ENCODE measurements at regions not wholly inside any gene's neighbourhood (a gene's known extent, or its start where the extent isn't known, plus 50 kb on each side); places are given as distances from the start of the nearest gene placed in this dataset.

DNA sequence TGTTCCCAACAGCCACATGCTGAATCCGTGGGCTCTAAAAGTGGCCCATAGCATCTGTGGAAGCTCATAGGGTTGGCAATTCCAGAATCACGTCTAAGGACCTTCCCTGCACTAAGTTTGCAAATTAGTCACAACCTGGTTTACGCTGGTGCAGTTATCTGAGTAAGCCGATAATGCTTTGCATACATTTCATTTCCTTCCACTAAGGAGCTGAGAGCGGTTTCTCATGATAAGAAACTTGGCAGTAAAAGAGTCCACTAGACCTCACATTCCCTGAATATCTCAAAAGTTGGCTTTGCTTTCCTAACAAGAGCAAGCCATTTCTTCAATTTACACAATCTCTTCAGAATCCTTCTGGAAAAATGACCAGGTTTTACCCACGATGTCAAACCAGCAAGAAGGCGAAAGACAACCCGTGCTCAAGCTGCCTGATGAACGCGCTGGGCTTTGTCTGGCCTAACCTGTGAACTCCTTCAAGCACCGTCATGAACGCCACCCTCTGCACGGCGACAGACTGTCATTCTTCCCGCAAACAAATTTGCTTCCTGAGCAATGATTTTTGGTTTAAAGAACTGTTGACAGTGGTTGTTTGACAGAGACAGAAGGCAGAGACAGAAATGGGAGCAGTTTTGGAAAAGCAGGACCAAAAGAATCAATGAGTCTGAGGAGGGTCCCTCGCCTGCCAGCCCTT lies 73.0 kb upstream of the COPS8 start:
- DNase-seq = no peak

DNA sequence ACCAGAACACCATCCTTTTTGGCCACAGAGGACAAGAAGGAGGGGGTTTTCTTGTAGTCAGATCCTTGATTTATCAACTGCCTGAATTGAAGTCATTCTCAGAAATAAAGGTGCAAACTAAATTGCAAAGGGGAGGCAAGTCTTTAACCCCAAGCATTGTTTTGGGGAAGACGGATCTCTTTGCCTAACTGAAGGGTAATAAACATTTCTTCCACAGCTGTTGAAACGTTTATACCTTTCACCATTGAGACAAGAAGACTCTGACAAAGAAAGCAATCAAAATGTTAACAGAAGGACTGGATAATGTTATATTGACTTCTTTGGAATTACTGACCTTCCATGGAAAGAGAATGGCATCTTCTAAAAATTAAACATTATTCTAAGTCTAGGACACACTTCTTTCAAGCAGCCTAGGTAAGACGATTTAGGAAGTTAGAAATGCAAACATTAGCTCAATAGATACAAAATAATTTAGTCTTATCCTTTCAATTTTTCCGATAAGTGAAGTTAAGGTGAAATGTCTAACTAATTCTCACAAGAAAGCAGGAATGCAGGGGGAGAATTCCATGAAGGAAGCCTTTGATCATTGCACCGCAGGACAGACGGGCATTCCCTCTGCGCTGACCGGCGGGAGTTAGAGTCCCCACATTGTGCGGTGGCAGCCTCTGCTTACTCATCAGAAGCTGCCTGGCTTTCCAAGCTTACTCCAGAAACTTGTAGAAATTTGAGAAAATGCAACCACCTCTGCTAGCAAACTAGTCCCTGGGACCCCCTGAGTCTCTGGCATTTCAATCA lies 69.4 kb upstream of the COPS8 start:
- no peak for DNase-seq

DNA sequence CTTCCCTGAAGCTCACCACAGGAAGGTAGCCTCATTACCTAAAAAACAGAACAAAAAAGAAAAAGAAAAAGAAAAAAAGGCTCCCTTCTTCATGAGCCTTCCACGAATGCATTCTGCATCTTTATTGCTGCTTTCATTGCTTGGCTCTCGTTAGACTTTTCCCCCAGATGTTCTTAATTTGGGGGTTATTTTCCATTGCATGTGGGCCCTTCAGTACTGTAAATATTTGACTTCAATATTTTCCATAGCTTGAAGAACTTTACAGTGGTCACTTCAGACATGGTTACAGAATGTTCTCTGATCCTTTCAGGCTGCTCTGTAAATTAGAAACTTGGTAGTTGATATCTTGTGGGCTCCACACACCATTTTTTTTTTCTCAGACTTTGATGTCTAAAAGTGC lies 65.6 kb upstream of the COPS8 start:
- no peak for DNase-seq

DNA sequence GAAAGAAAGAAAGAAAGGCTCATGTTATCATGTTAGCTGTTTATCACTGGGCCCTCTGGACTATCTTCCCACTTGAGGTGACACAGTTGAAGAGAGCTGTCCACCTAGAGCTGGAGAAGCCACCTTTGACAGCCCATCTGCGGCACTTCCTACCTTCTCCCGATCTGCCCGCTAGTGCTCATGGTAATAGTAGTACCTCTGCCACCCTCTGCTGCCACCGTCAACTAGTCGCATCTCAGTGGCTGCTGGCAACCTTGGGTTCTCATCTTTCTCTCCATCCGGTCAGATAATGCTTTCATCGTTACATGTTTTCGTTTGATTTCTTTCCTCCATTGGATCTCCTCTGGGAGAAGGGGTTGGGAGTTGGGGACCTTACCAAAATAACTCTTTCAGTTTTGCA lies 63.2 kb upstream of the COPS8 start:
- DNase-seq = no peak

DNA sequence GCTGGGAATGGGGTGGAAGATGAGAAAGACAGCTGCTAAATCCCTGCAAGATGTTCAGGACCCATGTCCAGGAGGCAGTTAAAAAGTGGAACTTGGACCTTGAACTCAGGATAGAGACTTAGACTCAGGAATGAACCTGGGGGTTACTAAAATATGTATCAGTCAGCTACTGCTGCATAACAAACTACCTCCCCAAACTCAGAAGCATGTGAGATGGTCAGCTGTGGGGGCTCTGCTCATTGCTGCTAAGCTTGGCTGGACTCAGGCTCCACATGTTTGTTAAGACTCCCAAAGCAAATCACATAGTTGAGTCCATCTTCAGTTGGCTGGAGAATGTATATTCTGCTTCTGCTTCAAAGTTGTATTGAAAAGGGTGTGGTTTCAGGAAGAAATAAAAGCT lies 61.4 kb upstream of the COPS8 start:
- no peak for DNase-seq

DNA sequence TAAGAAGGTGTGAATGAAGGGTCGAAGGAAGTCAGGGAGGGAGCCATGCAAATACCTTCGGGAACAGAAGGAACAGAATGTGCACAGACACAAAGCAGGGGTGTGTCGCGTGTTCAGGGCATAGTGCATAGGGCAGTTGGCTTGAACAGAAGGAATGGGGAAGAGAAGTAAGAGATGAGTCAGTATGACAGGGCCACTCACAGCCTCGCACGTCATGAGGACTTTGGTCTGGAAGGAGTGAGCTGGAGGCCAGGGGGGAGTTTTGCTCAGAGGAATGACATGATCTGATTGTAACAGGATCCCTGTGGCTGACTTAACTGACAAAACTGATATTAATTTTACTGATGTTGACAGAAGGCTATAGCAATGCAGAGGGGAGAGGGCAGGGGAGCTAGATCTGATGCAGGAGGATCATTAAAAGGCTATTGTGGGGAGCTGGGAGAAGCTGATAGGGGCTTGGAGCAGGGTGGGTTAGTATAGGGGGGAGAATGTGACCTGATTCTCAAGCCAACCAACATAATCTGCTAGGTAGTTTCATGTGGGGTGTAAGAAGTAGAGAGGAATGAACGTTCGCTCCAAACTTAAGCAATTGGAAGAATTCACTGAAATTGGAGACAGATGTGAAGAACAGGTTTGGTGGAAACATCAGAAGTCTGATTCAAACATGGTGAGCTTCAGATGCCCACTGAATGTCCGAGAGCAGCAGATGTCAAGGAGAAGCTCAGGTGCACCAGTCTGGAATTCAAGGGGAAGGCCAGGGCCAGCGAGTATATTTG lies 60.4 kb upstream of the COPS8 start:
- DNase-seq = no peak

DNA sequence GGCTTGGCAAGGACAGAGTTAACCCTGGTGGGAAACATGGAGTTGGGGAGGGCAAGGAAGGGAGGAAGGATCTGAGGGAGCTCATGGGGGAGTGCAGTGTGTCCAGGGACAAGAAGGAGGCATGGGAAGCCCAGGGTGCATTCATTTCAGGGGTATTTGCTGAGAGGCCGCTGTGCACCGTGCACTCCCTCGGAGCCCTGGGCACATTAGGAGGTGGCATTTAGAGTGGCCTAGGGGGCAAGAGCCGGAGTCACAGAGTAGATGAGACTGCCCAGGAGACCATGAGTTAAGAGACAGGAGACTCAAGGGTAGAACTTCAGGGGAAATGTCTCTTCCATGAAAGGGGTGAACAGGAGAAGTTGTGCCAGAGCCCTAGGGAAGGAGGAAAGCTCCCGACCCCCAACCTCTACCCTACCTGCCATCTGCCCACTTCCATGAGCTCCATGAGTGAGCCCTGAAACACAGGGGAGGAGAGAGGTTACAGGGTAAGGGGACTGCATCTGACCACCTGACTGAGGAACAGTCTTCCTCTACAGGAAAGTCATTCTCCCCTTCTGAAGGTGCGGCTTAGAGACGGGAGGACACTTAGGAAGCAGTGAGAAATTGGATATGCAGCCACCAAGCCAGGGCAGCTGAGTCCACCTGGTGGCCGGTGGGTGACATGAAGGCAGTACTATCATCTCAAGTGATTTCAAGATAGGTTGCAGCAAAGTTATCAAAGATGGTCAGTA lies 58.5 kb upstream of the COPS8 start:
- DNase-seq = peak; percentile 80

DNA sequence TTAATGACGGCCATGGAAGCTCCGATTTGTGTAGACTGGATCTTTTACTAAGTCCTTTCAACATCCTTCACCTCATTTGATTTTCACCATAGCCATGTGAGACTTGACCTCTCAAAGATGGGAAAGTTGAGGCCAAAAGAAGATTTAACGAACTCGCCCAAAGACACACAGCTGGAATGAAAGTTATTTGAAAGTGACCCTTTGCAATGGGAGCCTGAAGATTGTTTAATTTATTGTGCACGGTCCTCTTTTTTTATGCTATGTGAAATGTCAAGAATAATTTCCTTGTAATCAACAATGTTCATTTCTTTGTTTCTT lies 58.0 kb upstream of the COPS8 start:
- no peak for DNase-seq

DNA sequence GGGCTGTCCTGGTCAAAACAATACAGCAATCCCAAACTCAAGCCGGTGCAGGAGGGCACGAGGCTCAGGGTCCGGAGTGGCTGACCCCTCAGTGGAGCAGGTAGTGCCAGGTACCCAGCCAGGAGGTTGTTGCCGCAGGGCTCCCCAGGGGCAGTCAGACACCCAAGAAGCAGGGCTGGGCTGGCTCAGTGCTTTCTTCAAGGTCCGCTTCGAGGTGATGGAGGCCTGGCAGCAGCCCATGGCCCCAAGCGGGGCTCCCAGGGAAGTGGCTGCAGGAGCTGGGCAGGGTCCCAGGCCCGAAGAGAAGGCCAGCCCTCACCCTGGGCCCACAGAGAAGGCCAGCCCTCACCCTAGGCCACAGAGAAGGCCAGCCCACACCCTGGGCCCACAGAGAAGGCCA lies 55.3 kb upstream of the COPS8 start:
- no peak for DNase-seq

DNA sequence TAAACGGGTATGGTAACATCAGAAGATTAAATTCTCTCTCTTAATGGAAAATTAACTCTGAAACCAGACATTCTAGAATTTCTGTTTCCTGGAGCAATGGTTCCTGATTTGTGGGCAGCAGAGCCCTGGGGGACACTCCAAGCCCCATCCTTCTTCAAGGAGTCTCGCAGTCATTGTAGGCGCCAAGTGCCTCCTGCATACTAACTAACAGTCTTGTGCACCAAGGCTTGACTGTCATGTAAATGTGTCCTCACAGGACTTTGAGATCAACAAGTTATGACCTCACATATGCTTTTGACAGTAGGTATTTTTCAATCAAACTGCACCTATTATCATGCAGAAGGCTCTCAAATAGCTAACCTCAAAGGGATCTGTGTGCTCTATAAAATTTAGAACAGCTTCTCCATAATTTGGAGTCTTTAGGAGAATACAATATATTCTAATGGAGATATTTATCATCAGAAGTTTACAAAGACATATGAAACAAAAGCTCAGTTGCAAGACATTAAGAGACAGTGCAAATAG lies 52.1 kb upstream of the COPS8 start:
- DNase-seq = no peak

DNA sequence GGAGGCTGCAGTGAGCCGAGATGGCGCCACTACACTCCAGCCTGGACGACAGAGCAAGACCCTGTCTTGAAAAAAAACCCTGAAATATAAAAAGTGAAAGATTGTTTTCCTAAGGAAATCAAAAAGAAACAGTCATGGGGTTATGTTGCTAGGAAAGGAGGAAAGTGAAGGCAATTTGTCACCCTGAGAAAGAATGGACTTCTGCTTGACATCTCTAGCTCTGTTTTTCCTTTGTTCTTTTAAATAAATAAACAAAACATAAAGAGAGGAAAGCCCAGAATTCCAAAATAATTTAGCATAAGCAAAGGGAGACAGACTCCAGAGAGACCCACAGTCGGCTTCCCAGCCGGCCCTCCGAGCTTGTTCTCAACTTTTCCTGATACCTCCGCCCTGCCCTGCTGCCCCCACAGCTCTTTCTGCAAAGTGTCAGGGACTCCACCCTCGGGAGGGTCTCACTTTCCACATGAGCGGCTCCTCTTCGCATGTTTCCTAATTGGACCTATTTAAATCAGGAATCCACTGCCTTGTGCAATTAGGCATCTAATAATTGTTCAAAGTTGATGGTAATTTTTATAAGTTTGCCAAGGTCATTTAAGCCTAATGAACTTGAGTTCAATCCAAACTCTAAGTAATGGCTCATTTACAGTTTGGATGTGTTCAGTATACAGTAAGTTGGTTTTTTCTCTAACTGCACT lies 49.8 kb upstream of the COPS8 start:
- no peak for DNase-seq
